PC-3 (cell line): ENCODE measurements at regions not wholly inside any gene's neighbourhood (a gene's known extent, or its start where the extent isn't known, plus 50 kb on each side); places are given as distances from the start of the nearest gene placed in this dataset.

ENCODE experiments used
- ATAC-seq: fragments of 200-7000 bp; cut with Tn5 transposase; 2 replicates; pipeline ENCODE4 v1.9.1; 2020; ENCODE audit warnings: mild to moderate bottlenecking, moderate library complexity
- BruUV-seq: library from RNA; stranded (reverse); fragments of 400-500 nt; replicated peaks from 2 replicates; lab custom pipeline; 2021; lab: Mats Ljungman, UMichigan
- CTCF ChIA-PET: fragments of 300-600 bp; sonication (Branson Sonifier 250); formaldehyde crosslinking; loops from one replicate; lab custom pipeline; 2022; ENCODE audit warnings: antibody characterized with exemption; lab: Charles Lee
- POLR2A ChIA-PET: fragments of 300-600 bp; sonication (Branson Sonifier 250); formaldehyde crosslinking; loops from one replicate; lab custom pipeline; 2022; ENCODE audit warnings: antibody characterized with exemption; ENCODE audit not compliant: unreplicated experiment; lab: Charles Lee
- DNase-seq: peaks from one replicate; pipeline ENCODE4 v3.0.0-alpha.2; 2015
- H2AFZ ChIP-seq: fragments of 300-600 bp; sonication (generic); 2 replicates; pipeline ENCODE4 v1.6.0; 2016; ENCODE audit warnings: antibody characterized with exemption, low read length
- H3F3A ChIP-seq: fragments of 300-600 bp; sonication (generic); one replicate; pipeline ENCODE4 v1.6.0; 2017; ENCODE audit warnings: antibody characterized with exemption, low read length, control low read depth, mild to moderate bottlenecking; ENCODE audit not compliant: unreplicated experiment
- H3K27ac ChIP-seq: fragments of 300-600 bp; sonication (generic); 2 replicates; pipeline ENCODE4 v1.5.1; 2016; ENCODE audit warnings: mild to moderate bottlenecking, low read length
- H3K27me3 ChIP-seq: fragments of 300-600 bp; sonication (generic); 2 replicates; pipeline ENCODE4 v1.6.1; 2016; ENCODE audit warnings: low read length, mixed read lengths
- H3K36me3 ChIP-seq: fragments of 300-600 bp; sonication (generic); 2 replicates; pipeline ENCODE4 v1.6.1; 2016; ENCODE audit warnings: low read depth, mixed run types, low read length, mixed read lengths
- H3K4me1 ChIP-seq: fragments of 300-600 bp; sonication (generic); 2 replicates; pipeline ENCODE4 v1.5.1; 2016; ENCODE audit warnings: low read length; ENCODE audit not compliant: insufficient read depth
- H3K4me2 ChIP-seq: fragments of 300-600 bp; sonication (generic); 2 replicates; pipeline ENCODE4 v1.6.0; 2016; ENCODE audit warnings: low read length
- H3K4me3 ChIP-seq: fragments of 300-600 bp; sonication (generic); 2 replicates; pipeline ENCODE4 v1.5.1; 2016; ENCODE audit warnings: mild to moderate bottlenecking, low read length, mixed read lengths
- H3K79me2 ChIP-seq: fragments of 300-600 bp; sonication (generic); 2 replicates; pipeline ENCODE4 v1.6.1; 2017; ENCODE audit warnings: low read length, mixed read lengths
- H3K9ac ChIP-seq: fragments of 300-600 bp; sonication (generic); 2 replicates; pipeline ENCODE4 v1.6.0; 2016; ENCODE audit warnings: mild to moderate bottlenecking, low read length
- H3K9me2 ChIP-seq: fragments of 300-600 bp; sonication (generic); replicated peaks from 2 replicates; pipeline ENCODE4 v1.6.1; 2016; ENCODE audit warnings: mixed run types, low read length, mixed read lengths
- H3K9me3 ChIP-seq: fragments of 300-600 bp; sonication (generic); 2 replicates; pipeline ENCODE4 v1.6.1; 2016; ENCODE audit warnings: low read length, mixed read lengths
- H4K20me1 ChIP-seq: fragments of 300-600 bp; sonication (generic); 2 replicates; pipeline ENCODE4 v1.6.1; 2016; ENCODE audit warnings: low read length, mixed read lengths
- EZH2 ChIP-seq: fragments of 300-600 bp; sonication (generic); IDR thresholded peaks from one replicate; pipeline ENCODE4 v1.6.1; 2017; ENCODE audit warnings: antibody characterized with exemption, mild to moderate bottlenecking, low read length; ENCODE audit not compliant: unreplicated experiment
- EZH2phosphoT487 ChIP-seq: fragments of 300-600 bp; sonication (generic); IDR thresholded peaks from 2 replicates; pipeline ENCODE4 v1.6.1; 2018; ENCODE audit warnings: mild to moderate bottlenecking, antibody characterized with exemption, low read length, borderline replicate concordance
- intact Hi-C: fragments of 100-400 bp; cut with micrococcal nuclease; formaldehyde crosslinking; loops from 2 replicates; pipeline ENCODE4 v1.9.0; 2023
- TF ChIP-seq, protein P1 (sequence below): fragments of 300-600 bp; sonication (generic); conservative IDR thresholded peaks from 2 replicates; pipeline ENCODE4 v1.5.1; 2017; ENCODE audit warnings: antibody characterized with exemption, low read depth, mild to moderate bottlenecking, low read length

DNA sequence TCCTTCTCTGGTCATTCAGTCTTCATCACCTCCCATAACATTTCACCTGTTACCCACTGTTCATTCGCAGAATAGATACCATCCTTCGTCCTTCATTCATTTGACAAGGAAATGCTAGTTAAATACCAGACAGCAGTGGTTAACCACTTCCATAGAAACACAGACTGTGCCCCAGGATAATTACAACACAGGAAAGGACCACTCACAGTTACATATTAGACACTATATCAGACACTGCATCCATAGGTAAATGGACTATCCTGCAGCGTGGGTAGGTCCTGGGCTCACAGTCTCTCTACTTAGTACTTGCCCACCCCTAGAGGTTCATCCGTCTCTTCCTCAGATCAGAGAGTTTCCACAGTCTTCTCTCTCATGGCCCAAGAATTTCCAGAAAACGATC, 1044.6 kb downstream of the VRK1 start:
- H3K9ac ChIP-seq, result no peak overlapping the region
- DNase-seq (no peak), ATAC-seq (no peak)
- TF ChIP-seq EZH2 (no peak), EZH2phosphoT487 (no peak)
- TF ChIP-seq, protein P1, sequence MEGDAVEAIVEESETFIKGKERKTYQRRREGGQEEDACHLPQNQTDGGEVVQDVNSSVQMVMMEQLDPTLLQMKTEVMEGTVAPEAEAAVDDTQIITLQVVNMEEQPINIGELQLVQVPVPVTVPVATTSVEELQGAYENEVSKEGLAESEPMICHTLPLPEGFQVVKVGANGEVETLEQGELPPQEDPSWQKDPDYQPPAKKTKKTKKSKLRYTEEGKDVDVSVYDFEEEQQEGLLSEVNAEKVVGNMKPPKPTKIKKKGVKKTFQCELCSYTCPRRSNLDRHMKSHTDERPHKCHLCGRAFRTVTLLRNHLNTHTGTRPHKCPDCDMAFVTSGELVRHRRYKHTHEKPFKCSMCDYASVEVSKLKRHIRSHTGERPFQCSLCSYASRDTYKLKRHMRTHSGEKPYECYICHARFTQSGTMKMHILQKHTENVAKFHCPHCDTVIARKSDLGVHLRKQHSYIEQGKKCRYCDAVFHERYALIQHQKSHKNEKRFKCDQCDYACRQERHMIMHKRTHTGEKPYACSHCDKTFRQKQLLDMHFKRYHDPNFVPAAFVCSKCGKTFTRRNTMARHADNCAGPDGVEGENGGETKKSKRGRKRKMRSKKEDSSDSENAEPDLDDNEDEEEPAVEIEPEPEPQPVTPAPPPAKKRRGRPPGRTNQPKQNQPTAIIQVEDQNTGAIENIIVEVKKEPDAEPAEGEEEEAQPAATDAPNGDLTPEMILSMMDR, result no peak
- no peaks in the 10 kb centered on the region for H4K20me1 ChIP-seq
- CTCF ChIA-PET, result no interaction called here
- POLR2A ChIA-PET, result no interaction called here
- no peak overlapping the region for H2AFZ ChIP-seq
- H3K27me3 ChIP-seq, result peaks cover 56% of the 10 kb centered on the region
- no peaks in the 10 kb centered on the region for H3K79me2 ChIP-seq
- no peaks in the 10 kb centered on the region for H3K9me2 ChIP-seq
- H3K4me3 ChIP-seq, result no peak overlapping the region
- no TSS peak for BruUV-seq
- no peaks in the 10 kb centered on the region for H3K4me1 ChIP-seq
- intact Hi-C loops, result no loop called here
- no peak overlapping the region for H3K4me2 ChIP-seq
- no peaks in the 10 kb centered on the region for H3K36me3 ChIP-seq
- H3K27ac ChIP-seq, result no peak overlapping the region
- H3F3A ChIP-seq, result no peaks in the 10 kb centered on the region
- H3K9me3 ChIP-seq, result no peaks in the 10 kb centered on the region

DNA sequence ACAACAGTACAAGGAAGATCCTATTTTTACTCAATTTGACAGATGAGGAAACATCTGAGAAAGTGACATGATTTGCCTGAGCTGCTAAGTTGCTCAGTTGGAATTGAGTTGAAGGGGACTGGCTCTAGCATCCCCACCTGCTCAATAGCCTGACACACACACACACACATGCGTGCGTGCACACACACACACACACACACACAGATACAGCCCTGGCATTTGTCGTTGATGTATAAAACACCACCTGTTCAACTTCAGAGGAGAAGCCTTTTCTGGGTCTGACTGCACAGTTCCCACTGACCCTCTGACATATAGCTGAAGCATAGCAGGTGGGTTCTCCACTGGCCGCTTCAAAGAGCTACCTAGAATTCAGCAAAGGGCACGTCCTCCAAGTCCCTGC, 1045.9 kb downstream of the VRK1 start:
- POLR2A ChIA-PET, result no interaction called here
- Histone ChIP-seq H3K9me2 (no peaks in the 10 kb centered on the region), H3K27ac (no peak overlapping the region), H3F3A (no peaks in the 10 kb centered on the region), H4K20me1 (no peaks in the 10 kb centered on the region), H3K9ac (no peak overlapping the region), H3K79me2 (no peaks in the 10 kb centered on the region), H3K4me3 (no peak overlapping the region), H3K4me1 (no peaks in the 10 kb centered on the region), H3K9me3 (no peaks in the 10 kb centered on the region), H2AFZ (no peak overlapping the region), H3K4me2 (no peak overlapping the region), H3K27me3 (peaks cover 48% of the 10 kb centered on the region), H3K36me3 (no peaks in the 10 kb centered on the region)
- CTCF ChIA-PET, result no interaction called here
- TF ChIP-seq EZH2phosphoT487, result no peak
- TF ChIP-seq, protein P1, result no peak
- TF ChIP-seq EZH2, result no peak
- no TSS peak for BruUV-seq
- intact Hi-C loops, result no loop called here
- DNase-seq, result no peak
- no peak for ATAC-seq

DNA sequence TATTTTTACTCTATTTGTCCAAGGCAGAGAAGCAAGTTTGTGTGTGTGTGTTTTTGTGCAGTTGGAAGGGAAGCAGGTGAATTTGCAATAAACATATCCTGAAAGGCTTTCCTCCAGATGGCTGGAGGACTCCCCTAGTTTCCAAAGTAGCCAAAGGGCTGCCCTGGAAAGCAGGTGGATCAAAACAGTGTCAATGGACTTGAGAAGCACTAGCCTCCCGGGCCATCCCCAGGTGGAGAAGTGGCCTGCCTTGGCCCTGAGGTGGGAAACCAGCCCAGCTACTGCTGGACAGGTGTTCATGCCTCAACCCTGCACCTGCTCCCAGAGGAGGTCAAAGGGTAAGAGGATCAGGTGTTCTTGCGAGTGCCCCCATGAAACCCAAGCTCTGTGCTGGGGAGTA, 1046.9 kb downstream of the VRK1 start:
- BruUV-seq, result no TSS peak
- Histone ChIP-seq H3K4me3 (no peak overlapping the region), H3K36me3 (no peaks in the 10 kb centered on the region), H4K20me1 (no peaks in the 10 kb centered on the region), H3F3A (no peaks in the 10 kb centered on the region), H3K4me2 (no peak overlapping the region), H3K79me2 (no peaks in the 10 kb centered on the region), H3K9me3 (no peaks in the 10 kb centered on the region), H3K4me1 (no peaks in the 10 kb centered on the region), H2AFZ (no peak overlapping the region), H3K27me3 (peaks cover 47% of the 10 kb centered on the region), H3K9ac (no peak overlapping the region), H3K9me2 (no peaks in the 10 kb centered on the region), H3K27ac (no peak overlapping the region)
- TF ChIP-seq EZH2phosphoT487 (no peak), EZH2 (no peak)
- TF ChIP-seq, protein P1, result no peak
- ChIA-PET CTCF (no interaction called here), POLR2A (no interaction called here)
- ATAC-seq (no peak), DNase-seq (no peak)
- intact Hi-C loops, result no loop called here
